ENCODE measurements at regions not wholly inside any gene's neighbourhood (a gene's known extent, or its start where the extent isn't known, plus 50 kb on each side); places are given as distances from the start of the nearest gene placed in this dataset.
A peak's percentile ranks its signal among the peaks of the same experiment; 100 is the strongest.

- no peak overlapping the region for H3K4me3 ChIP-seq (replicated peaks; ENCODE audit: low read depth, low read length)
- no peak for DNase-seq (ENCODE audit: extremely low read depth, low read depth)
- TF ChIP-seq CTCF (IDR thresholded peaks at IDR 0.05; ENCODE audit: low read depth, low read length, missing control alignments), result no peak
Measured at GRCh38 chr4:78695910-78696309, 80.2 kb upstream of the BMP2K start.

- TF ChIP-seq CTCF (IDR thresholded peaks at IDR 0.05; ENCODE audit: low read depth, low read length, missing control alignments), result no peak
Measured at GRCh38 chr4:78703079-78703478, 73.1 kb upstream of the BMP2K start.

DNA sequence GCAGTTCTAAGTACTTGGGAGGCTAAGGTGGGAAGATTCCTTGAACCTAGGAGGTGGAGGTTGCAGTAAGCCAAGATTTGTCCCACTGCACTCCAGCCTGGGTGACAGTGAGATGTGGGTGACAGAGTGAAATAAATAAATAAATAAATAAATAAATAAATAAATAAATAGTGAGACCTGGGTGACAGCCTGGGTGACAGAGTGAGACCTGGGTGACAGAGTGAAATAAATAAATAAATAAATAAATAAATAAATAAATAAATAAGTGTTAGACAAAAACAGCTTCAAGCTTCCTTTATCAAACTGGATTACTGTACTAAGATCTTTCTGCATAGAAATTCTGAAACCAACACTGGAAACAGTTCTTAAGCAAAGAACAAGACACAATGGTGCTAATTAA is 71.8 kb upstream of the BMP2K start:
- no peak overlapping the region for H3K4me3 ChIP-seq (replicated peaks; ENCODE audit: low read depth, low read length)
- no peak for DNase-seq (ENCODE audit: extremely low read depth, low read depth)
- TF ChIP-seq CTCF (IDR thresholded peaks at IDR 0.05; ENCODE audit: low read depth, low read length, missing control alignments), result no peak

More at GRCh38 chr4:78703079-78703478, 73.1 kb upstream of the BMP2K start:
- no peak overlapping the region for H3K4me3 ChIP-seq (replicated peaks; ENCODE audit: low read depth, low read length)
- no peak for DNase-seq (ENCODE audit: extremely low read depth, low read depth)

DNA sequence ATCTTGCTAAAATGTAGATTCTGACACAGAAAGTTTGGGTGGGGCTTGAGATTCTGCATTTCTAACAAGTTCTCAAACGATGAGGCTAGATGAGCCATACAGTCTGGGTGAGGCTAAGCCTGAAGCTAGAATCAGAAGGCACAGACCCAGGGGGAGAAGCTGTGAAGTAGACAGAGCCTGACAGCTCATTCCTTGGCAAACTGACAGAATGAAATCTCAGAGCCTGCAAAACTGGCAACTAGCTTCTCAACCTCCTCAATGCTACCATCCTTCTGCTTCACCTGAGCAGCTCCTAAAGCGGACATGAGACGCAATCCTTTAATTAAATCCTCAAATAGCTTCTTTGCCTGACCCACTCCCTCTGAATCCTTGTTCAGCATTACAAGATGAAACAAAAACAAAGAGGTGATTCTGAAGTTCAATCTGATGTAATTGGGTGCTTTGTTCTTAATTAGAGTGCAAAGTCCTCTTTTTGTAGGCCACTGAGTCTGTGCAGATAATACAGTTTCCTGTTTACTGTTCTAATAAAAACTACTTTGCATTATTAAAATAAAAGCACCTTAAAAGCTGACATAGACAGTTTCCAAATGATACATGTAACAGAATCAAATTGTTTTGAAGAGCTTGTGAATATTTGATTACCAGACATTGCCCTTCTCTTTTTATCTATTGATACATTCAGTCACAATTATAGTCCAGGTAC is 71.0 kb upstream of the BMP2K start:
- peak; percentile 19 for DNase-seq (ENCODE audit: extremely low read depth, low read depth)
- H3K4me3 ChIP-seq (replicated peaks; ENCODE audit: low read depth, low read length), result no peak overlapping the region
- no peak for TF ChIP-seq CTCF (IDR thresholded peaks at IDR 0.05; ENCODE audit: low read depth, low read length, missing control alignments)

DNA sequence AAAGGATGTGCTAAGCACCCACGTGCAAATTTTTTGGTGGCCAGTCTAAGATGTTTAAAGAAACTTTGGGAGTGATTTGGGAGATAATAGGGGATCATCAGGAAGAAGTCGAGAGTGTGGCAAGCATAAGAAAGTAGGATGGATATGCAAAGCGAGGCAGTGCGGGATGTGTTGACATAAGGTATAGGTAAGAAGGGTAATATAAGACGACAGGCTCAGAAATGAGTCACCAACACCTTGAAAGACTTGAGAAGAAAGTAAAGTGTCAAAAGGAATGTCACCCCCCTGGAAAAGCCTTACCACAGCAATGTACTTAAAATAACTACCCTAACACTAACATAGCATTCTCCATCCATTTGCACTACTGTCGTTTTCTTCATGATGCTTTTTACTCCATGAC is 69.8 kb upstream of the BMP2K start:
- TF ChIP-seq CTCF (IDR thresholded peaks at IDR 0.05; ENCODE audit: low read depth, low read length, missing control alignments), result no peak
- no peak overlapping the region for H3K4me3 ChIP-seq (replicated peaks; ENCODE audit: low read depth, low read length)
- no peak for DNase-seq (ENCODE audit: extremely low read depth, low read depth)

DNA sequence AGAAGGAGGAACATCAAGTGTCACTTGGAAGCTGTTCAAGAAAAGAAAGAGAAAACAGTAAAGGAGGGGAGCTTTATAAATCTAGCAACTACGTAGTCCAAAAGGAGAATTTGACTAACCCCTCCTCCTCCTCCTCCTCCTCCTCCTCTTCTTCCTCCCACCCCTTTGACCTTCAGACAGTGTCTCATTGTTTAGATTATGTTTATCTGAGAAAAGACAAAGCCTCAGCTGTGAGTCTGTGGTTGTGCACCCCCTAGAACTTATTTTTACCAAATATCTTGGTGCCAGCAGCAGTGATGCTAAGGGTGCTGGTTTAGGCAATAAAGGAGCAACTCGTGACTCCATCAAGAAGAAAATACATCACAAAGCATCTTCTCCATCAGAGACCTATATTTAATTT is 68.9 kb upstream of the BMP2K start:
- TF ChIP-seq CTCF (IDR thresholded peaks at IDR 0.05; ENCODE audit: low read depth, low read length, missing control alignments), result no peak
- no peak for DNase-seq (ENCODE audit: extremely low read depth, low read depth)
- H3K4me3 ChIP-seq (replicated peaks; ENCODE audit: low read depth, low read length), result no peak overlapping the region

DNA sequence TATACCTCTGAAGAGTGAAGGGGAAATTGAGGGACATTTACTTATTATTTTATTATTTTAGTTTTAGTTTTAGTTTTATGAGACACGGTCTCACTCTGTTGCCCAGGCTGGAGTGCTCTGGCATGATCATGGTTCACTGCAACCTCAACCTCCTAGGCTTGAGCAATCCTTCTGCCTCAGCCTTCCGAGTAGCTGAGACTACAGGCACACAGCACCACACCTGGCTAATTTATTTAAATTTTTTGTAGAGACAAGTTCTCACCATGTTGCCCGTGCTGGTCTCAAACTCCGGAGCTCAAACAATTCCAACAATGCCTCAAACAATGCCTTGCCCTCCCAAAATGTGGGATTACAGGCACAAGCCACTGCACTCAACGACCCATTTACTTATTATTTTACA is 68.4 kb upstream of the BMP2K start:
- no peak overlapping the region for H3K4me3 ChIP-seq (replicated peaks; ENCODE audit: low read depth, low read length)
- TF ChIP-seq CTCF (IDR thresholded peaks at IDR 0.05; ENCODE audit: low read depth, low read length, missing control alignments), result no peak

More for the DNA sequence above, 68.4 kb upstream of the BMP2K start:
- no peak for DNase-seq (ENCODE audit: extremely low read depth, low read depth)
